GM12872 (cell line): ENCODE measurements at regions not wholly inside any gene's neighbourhood (a gene's known extent, or its start where the extent isn't known, plus 50 kb on each side); places are given as distances from the start of the nearest gene placed in this dataset.
A peak's percentile ranks its signal among the peaks of the same experiment; 100 is the strongest.

Experiments used
- CTCF ChIP-seq: IDR thresholded peaks from 3 replicates; pipeline ENCODE4 v1.5.1; 2011; ENCODE audit warnings: low read depth, mild to moderate bottlenecking, low read length, moderate library complexity; ENCODE audit not compliant: insufficient read depth

- no peak for TF ChIP-seq CTCF
These were observed 190.4 kb downstream of the PAH start for GRCh38 chr12:102726686-102727085.

GRCh38 chr12:102722147-102722546 lies 194.9 kb downstream of the PAH start:
- TF ChIP-seq CTCF, result no peak

- TF ChIP-seq CTCF, result no peak
These were observed 208.9 kb downstream of the PAH start for GRCh38 chr12:102708108-102708507.

GRCh38 chr12:102702447-102703114 lies 214.5 kb downstream of the PAH start:
- peak; percentile 69 for TF ChIP-seq CTCF

- TF ChIP-seq CTCF, result no peak
These were observed 215.7 kb upstream of the IGF1 start for GRCh38 chr12:102696045-102696444.

GRCh38 chr12:102694903-102695302 lies 214.5 kb upstream of the IGF1 start:
- no peak for TF ChIP-seq CTCF

- no peak for TF ChIP-seq CTCF
These were observed 211.6 kb upstream of the IGF1 start for GRCh38 chr12:102691773-102692555.
